GM23338 (cell line): ENCODE measurements at regions not wholly inside any gene's neighbourhood (a gene's known extent, or its start where the extent isn't known, plus 50 kb on each side); places are given as distances from the start of the nearest gene placed in this dataset.

ENCODE experiments used
- ATAC-seq: fragments of 200-7000 bp; cut with Tn5 transposase; 3 replicates; pipeline ENCODE4 v1.9.1; 2020
- DNase-seq: peaks from one replicate; pipeline ENCODE4 v3.0.0-alpha.2; 2015; ENCODE audit warnings: low spot score
- H2AFZ ChIP-seq: fragments of 200-600 bp; sonication (generic); 2 replicates; pipeline ENCODE4 v1.8.0; 2016; ENCODE audit warnings: antibody characterized with exemption, mild to moderate bottlenecking, moderate library complexity
- H3F3A ChIP-seq: fragments of 200-600 bp; sonication (generic); replicated peaks from 2 replicates; pipeline ENCODE4 v1.8.0; 2017; ENCODE audit warnings: antibody characterized with exemption, mixed run types, low read depth
- H3K27ac ChIP-seq: fragments of 200-600 bp; sonication (generic); 2 replicates; pipeline ENCODE4 v1.6.1; 2016; ENCODE audit warnings: low read depth
- H3K27me3 ChIP-seq: fragments of 200-600 bp; sonication (generic); 2 replicates; pipeline ENCODE4 v1.8.0; 2016; ENCODE audit warnings: mild to moderate bottlenecking, mixed run types, moderate library complexity; ENCODE audit not compliant: insufficient read depth
- H3K36me3 ChIP-seq: fragments of 200-600 bp; sonication (generic); 2 replicates; pipeline ENCODE4 v1.8.0; 2016; ENCODE audit warnings: mild to moderate bottlenecking; ENCODE audit not compliant: insufficient read depth
- H3K4me1 ChIP-seq: fragments of 200-600 bp; sonication (generic); 2 replicates; pipeline ENCODE4 v1.8.0; 2016; ENCODE audit warnings: mild to moderate bottlenecking, moderate library complexity; ENCODE audit not compliant: insufficient read depth
- H3K4me2 ChIP-seq: fragments of 200-600 bp; sonication (generic); 2 replicates; pipeline ENCODE4 v1.7.1; 2017; ENCODE audit warnings: mixed run types
- H3K4me3 ChIP-seq: fragments of 200-600 bp; sonication (generic); 2 replicates; pipeline ENCODE4 v1.6.1; 2016; ENCODE audit warnings: mixed run types
- H3K79me2 ChIP-seq: fragments of 200-600 bp; sonication (generic); replicated peaks from 2 replicates; pipeline ENCODE4 v1.8.0; 2017; ENCODE audit warnings: mild to moderate bottlenecking; ENCODE audit not compliant: insufficient read depth
- H3K9me2 ChIP-seq: fragments of 200-600 bp; sonication (generic); 2 replicates; pipeline ENCODE4 v1.8.0; 2017; ENCODE audit not compliant: insufficient read depth
- H4K20me1 ChIP-seq: fragments of 200-600 bp; sonication (generic); replicated peaks from 2 replicates; pipeline ENCODE4 v1.8.0; 2017; ENCODE audit warnings: mild to moderate bottlenecking; ENCODE audit not compliant: insufficient read depth
- H3K27ac Mint-ChIP-seq: 2 replicates; pipeline ENCODE4 v1.8.0; 2020; ENCODE audit warnings: inconsistent platforms, mild to moderate bottlenecking, moderate library complexity, mixed read lengths
- H3K27me3 Mint-ChIP-seq: 3 replicates; pipeline ENCODE4 v1.8.0; 2022; ENCODE audit warnings: low read depth, mild to moderate bottlenecking, moderate library complexity, mixed read lengths, inconsistent platforms; ENCODE audit not compliant: insufficient read depth, poor library complexity
- H3K36me3 Mint-ChIP-seq: 3 replicates; pipeline ENCODE4 v1.8.0; 2021; ENCODE audit warnings: low read depth, mild to moderate bottlenecking, inconsistent platforms, moderate library complexity, mixed read lengths
- H3K4me1 Mint-ChIP-seq: 3 replicates; pipeline ENCODE4 v1.8.0; 2020; ENCODE audit warnings: mild to moderate bottlenecking, inconsistent platforms, mixed read lengths
- H3K4me3 Mint-ChIP-seq: 3 replicates; pipeline ENCODE4 v1.8.0; 2021; ENCODE audit warnings: moderate library complexity, mild to moderate bottlenecking, inconsistent platforms, mixed read lengths
- H3K9me3 Mint-ChIP-seq: 3 replicates; pipeline ENCODE4 v1.8.0; 2020; ENCODE audit warnings: moderate library complexity, mild to moderate bottlenecking, inconsistent platforms, mixed read lengths
- EZH2 ChIP-seq: fragments of 200-600 bp; sonication (generic); IDR thresholded peaks from one replicate; pipeline ENCODE4 v1.8.0; 2017; ENCODE audit warnings: antibody characterized with exemption, mild to moderate bottlenecking, low read depth; ENCODE audit not compliant: unreplicated experiment
- NANOG ChIP-seq: IDR thresholded peaks from 2 replicates; pipeline ENCODE4 v1.6.1; 2016; ENCODE audit warnings: antibody characterized with exemption, borderline replicate concordance
- POLR2AphosphoS5 ChIP-seq: IDR thresholded peaks from 2 replicates; pipeline ENCODE4 v1.6.1; 2016; ENCODE audit warnings: antibody characterized with exemption, low read depth
- STAT1 ChIP-seq: IDR thresholded peaks from one replicate; pipeline ENCODE4 v1.6.1; 2016; ENCODE audit warnings: antibody characterized with exemption; ENCODE audit not compliant: unreplicated experiment
- ZNF114 ChIP-seq: fragments of 250-450 bp; sonication (Bioruptor Pico); IDR thresholded peaks from 2 replicates; pipeline ENCODE4 v1.5.0; 2020; ENCODE audit warnings: mild to moderate bottlenecking, moderate library complexity
- ZNF331 ChIP-seq: fragments of 250-450 bp; sonication (Bioruptor Pico); IDR thresholded peaks from 2 replicates; pipeline ENCODE4 v1.5.0; 2020; ENCODE audit warnings: low read depth, mild to moderate bottlenecking, moderate library complexity
- ZNF462 ChIP-seq: fragments of 250-450 bp; sonication (Bioruptor Pico); IDR thresholded peaks from 2 replicates; pipeline ENCODE4 v1.5.0; 2020; ENCODE audit warnings: mild to moderate bottlenecking, moderate library complexity
- TF ChIP-seq, protein P1 (sequence below): IDR thresholded peaks from one replicate; pipeline ENCODE4 v1.6.1; 2018; ENCODE audit warnings: antibody characterized with exemption; ENCODE audit not compliant: unreplicated experiment
- TF ChIP-seq, protein P2 (sequence below): IDR thresholded peaks from 2 replicates; pipeline ENCODE4 v1.6.1; 2016; ENCODE audit warnings: antibody characterized with exemption

DNA sequence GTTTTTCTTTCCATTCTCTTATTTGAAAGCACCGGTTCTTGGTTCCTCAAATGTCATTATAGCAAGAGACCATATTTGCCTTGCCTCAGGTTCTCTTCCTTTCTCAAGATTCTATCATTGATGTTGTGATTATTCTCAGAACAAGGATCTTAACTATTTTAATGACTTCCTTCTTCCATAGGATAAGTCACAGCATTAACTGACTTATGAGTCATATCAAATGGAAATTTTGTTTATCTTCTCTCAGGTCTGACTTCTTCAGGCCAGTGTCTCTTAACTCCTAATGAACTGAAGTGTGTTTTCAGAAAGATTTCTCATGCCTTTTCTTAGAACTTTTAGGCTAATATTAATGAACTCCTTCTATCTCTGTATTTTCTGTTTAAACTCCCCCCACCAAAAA, 794.6 kb upstream of the LRRN3 start:
- H3K4me2 ChIP-seq, result no peak overlapping the region
- H3K27me3 ChIP-seq, result no peaks in the 10 kb centered on the region
- no peaks in the 10 kb centered on the region for H3K36me3 ChIP-seq
- no peak overlapping the region for H2AFZ ChIP-seq
- peaks cover 4% of the 10 kb centered on the region; the same call in 2 of the 3 replicates for H3K4me1 Mint-ChIP-seq
- no peaks in the 10 kb centered on the region for H3K4me1 ChIP-seq
- no peaks in the 10 kb centered on the region for H3K79me2 ChIP-seq
- peaks cover 2% of the 10 kb centered on the region; the same call in 1 of the 3 replicates for H3K9me3 Mint-ChIP-seq
- H3K27me3 Mint-ChIP-seq, result no peaks in the 10 kb centered on the region
- DNase-seq, result no peak
- no peak overlapping the region for H3K4me3 Mint-ChIP-seq
- H3K4me3 ChIP-seq, result no peak overlapping the region
- H4K20me1 ChIP-seq, result no peaks in the 10 kb centered on the region
- no peaks in the 10 kb centered on the region; the same call in 1 of the 2 replicates for H3K9me2 ChIP-seq
- H3K27ac ChIP-seq, result no peak overlapping the region
- no peak overlapping the region for H3K27ac Mint-ChIP-seq
- no peak for TF ChIP-seq NANOG
- H3F3A ChIP-seq, result no peaks in the 10 kb centered on the region
- peaks cover 4% of the 10 kb centered on the region; the same call in 1 of the 3 replicates for H3K36me3 Mint-ChIP-seq
- ATAC-seq, result no peak

DNA sequence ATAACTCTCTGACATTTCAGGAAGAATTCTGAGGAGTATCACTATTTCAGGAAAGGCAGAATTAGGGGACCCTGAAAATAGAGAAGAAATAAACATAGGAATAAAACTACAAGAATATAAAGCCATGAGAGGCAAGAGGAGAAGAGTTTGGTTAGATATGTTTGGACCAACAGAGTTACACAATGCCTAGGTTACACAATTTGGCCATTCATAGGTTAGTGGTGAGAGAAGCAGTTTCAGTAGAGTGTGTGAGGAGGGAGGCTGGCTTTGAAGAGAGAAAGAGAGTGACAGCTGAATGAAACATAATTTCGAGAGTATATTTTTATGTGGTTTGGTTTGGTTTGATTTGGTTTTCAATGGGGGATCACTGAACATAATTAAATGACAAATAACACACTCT, 783.2 kb upstream of the LRRN3 start:
- no peaks in the 10 kb centered on the region for H3K27me3 ChIP-seq
- H3K4me2 ChIP-seq, result no peak overlapping the region
- TF ChIP-seq ZNF462 (CRISPR knock-in tag) (no peak), EZH2 (no peak), ZNF114 (CRISPR knock-in tag) (no peak), ZNF331 (CRISPR knock-in tag) (no peak), NANOG (no peak), STAT1 (no peak), POLR2AphosphoS5 (no peak)
- TF ChIP-seq, protein P1, sequence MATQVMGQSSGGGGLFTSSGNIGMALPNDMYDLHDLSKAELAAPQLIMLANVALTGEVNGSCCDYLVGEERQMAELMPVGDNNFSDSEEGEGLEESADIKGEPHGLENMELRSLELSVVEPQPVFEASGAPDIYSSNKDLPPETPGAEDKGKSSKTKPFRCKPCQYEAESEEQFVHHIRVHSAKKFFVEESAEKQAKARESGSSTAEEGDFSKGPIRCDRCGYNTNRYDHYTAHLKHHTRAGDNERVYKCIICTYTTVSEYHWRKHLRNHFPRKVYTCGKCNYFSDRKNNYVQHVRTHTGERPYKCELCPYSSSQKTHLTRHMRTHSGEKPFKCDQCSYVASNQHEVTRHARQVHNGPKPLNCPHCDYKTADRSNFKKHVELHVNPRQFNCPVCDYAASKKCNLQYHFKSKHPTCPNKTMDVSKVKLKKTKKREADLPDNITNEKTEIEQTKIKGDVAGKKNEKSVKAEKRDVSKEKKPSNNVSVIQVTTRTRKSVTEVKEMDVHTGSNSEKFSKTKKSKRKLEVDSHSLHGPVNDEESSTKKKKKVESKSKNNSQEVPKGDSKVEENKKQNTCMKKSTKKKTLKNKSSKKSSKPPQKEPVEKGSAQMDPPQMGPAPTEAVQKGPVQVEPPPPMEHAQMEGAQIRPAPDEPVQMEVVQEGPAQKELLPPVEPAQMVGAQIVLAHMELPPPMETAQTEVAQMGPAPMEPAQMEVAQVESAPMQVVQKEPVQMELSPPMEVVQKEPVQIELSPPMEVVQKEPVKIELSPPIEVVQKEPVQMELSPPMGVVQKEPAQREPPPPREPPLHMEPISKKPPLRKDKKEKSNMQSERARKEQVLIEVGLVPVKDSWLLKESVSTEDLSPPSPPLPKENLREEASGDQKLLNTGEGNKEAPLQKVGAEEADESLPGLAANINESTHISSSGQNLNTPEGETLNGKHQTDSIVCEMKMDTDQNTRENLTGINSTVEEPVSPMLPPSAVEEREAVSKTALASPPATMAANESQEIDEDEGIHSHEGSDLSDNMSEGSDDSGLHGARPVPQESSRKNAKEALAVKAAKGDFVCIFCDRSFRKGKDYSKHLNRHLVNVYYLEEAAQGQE, result no peak
- TF ChIP-seq, protein P2, sequence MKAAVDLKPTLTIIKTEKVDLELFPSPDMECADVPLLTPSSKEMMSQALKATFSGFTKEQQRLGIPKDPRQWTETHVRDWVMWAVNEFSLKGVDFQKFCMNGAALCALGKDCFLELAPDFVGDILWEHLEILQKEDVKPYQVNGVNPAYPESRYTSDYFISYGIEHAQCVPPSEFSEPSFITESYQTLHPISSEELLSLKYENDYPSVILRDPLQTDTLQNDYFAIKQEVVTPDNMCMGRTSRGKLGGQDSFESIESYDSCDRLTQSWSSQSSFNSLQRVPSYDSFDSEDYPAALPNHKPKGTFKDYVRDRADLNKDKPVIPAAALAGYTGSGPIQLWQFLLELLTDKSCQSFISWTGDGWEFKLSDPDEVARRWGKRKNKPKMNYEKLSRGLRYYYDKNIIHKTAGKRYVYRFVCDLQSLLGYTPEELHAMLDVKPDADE, result no peak
- 0 out of 2 replicates have a peak, but pooled peaks cover 15% of the 10 kb centered on the region for H3K36me3 ChIP-seq
- H4K20me1 ChIP-seq, result no peaks in the 10 kb centered on the region
- no peak overlapping the region for H2AFZ ChIP-seq
- DNase-seq (no peak), ATAC-seq (no peak)
- no peaks in the 10 kb centered on the region; the same call in 1 of the 2 replicates for H3K4me1 ChIP-seq
- 0 out of 2 replicates have a peak, but pooled peaks cover 7% of the 10 kb centered on the region for H3K9me2 ChIP-seq
- peaks cover 14% of the 10 kb centered on the region for H3K36me3 Mint-ChIP-seq
- H3K9me3 Mint-ChIP-seq, result peaks cover 23% of the 10 kb centered on the region
- no peak overlapping the region for H3K4me3 Mint-ChIP-seq
- H3F3A ChIP-seq, result no peaks in the 10 kb centered on the region
- H3K4me1 Mint-ChIP-seq, result peaks cover 7% of the 10 kb centered on the region; the same call in 2 of the 3 replicates
- H3K4me3 ChIP-seq, result no peak overlapping the region
- no peaks in the 10 kb centered on the region for H3K27me3 Mint-ChIP-seq
- no peak overlapping the region for H3K27ac ChIP-seq
- no peak overlapping the region for H3K27ac Mint-ChIP-seq
- H3K79me2 ChIP-seq, result no peaks in the 10 kb centered on the region
